HEK293T (cell line): ENCODE measurements at regions not wholly inside any gene's neighbourhood (a gene's known extent, or its start where the extent isn't known, plus 50 kb on each side); places are given as distances from the start of the nearest gene placed in this dataset.
"Not testable (repeated sequence)": the region's sequence is repeated elsewhere in the genome, so short reads cannot be mapped to it uniquely, and the experiment has no call there.

ENCODE experiments used
- CTCF ChIA-PET: fragments of 350-600 bp; formaldehyde crosslinking; extraction: SDS; loops from one replicate; lab custom pipeline; 2021; ENCODE audit warnings: antibody characterized with exemption, inconsistent platforms; lab: Yijun Ruan, JAX
- POLR2A ChIA-PET: fragments of 350-600 bp; formaldehyde crosslinking; extraction: SDS; loops from one replicate; lab custom pipeline; 2020; ENCODE audit warnings: antibody characterized with exemption, inconsistent platforms; lab: Yijun Ruan, JAX
- DNase-seq: peaks from one replicate; pipeline ENCODE4 v3.0.0; 2012; ENCODE audit warnings: mixed read lengths; ENCODE audit errors: extremely low spot score
- ARNT ChIP-seq: fragments of 450-650 bp; IDR thresholded peaks from 2 replicates; pipeline ENCODE4 v1.6.1; 2017; ENCODE audit warnings: mild to moderate bottlenecking
- BHLHE40 ChIP-seq: fragments of 450-650 bp; IDR thresholded peaks from 2 replicates; pipeline ENCODE4 v1.6.1; 2016; ENCODE audit warnings: mild to moderate bottlenecking, moderate library complexity, borderline replicate concordance
- CTBP1 ChIP-seq: fragments of 450-650 bp; IDR thresholded peaks from 2 replicates; pipeline ENCODE4 v1.6.1; 2016; ENCODE audit warnings: borderline replicate concordance
- ELF4 ChIP-seq: fragments of 450-650 bp; IDR thresholded peaks from 2 replicates; pipeline ENCODE4 v1.6.1; 2017; ENCODE audit warnings: antibody characterized with exemption
- FOXA1 ChIP-seq: fragments of 450-650 bp; IDR thresholded peaks from 2 replicates; pipeline ENCODE4 v1.6.1; 2016; ENCODE audit warnings: mild to moderate bottlenecking
- FOXK2 ChIP-seq: fragments of 450-650 bp; IDR thresholded peaks from 2 replicates; pipeline ENCODE4 v1.6.1; 2016; ENCODE audit warnings: mild to moderate bottlenecking
- FOXM1 ChIP-seq: fragments of 450-650 bp; IDR thresholded peaks from 2 replicates; pipeline ENCODE4 v1.6.1; 2017; ENCODE audit warnings: mild to moderate bottlenecking, borderline replicate concordance
- HDGF ChIP-seq: fragments of 450-650 bp; IDR thresholded peaks from 2 replicates; pipeline ENCODE4 v1.6.1; 2017; ENCODE audit warnings: antibody characterized with exemption, borderline replicate concordance
- L3MBTL2 ChIP-seq: fragments of 450-650 bp; conservative IDR thresholded peaks from 2 replicates; pipeline ENCODE4 v1.6.1; 2016; ENCODE audit warnings: mild to moderate bottlenecking
- LEF1 ChIP-seq: fragments of 450-650 bp; IDR thresholded peaks from 2 replicates; pipeline ENCODE4 v1.6.1; 2017; ENCODE audit warnings: mild to moderate bottlenecking, borderline replicate concordance
- NFRKB ChIP-seq: fragments of 450-650 bp; IDR thresholded peaks from 2 replicates; pipeline ENCODE4 v1.6.1; 2016; ENCODE audit warnings: mild to moderate bottlenecking, moderate library complexity
- PKNOX1 ChIP-seq: fragments of 450-650 bp; IDR thresholded peaks from 2 replicates; pipeline ENCODE4 v1.6.1; 2016
- SP1 ChIP-seq: fragments of 450-650 bp; IDR thresholded peaks from 2 replicates; pipeline ENCODE4 v1.6.1; 2017
- SUZ12 ChIP-seq: fragments of 450-650 bp; IDR thresholded peaks from 2 replicates; pipeline ENCODE4 v1.6.1; 2016; ENCODE audit warnings: mild to moderate bottlenecking
- TARDBP ChIP-seq: fragments of 450-650 bp; IDR thresholded peaks from 2 replicates; pipeline ENCODE4 v1.6.1; 2016
- ZNF384 ChIP-seq: fragments of 450-650 bp; IDR thresholded peaks from 2 replicates; pipeline ENCODE4 v1.6.1; 2016

GRCh38 chr5:154702477-154702876 lies 52.7 kb upstream of the LARP1 start:
- TF ChIP-seq NFRKB (no peak), FOXA1 (no peak), L3MBTL2 (no peak), HDGF (no peak)
- ChIA-PET POLR2A (no interaction called here), CTCF (no interaction called here)
- DNase-seq = no peak

- CTCF ChIA-PET, POLR2A ChIA-PET, DNase-seq: not testable (repeated sequence)
These were observed 53.5 kb upstream of the LARP1 start for GRCh38 chr5:154701725-154702124.

- ChIA-PET POLR2A (no interaction called here), CTCF (no interaction called here)
- DNase-seq = no peak
- TF ChIP-seq ARNT (no peak), ZNF384 (no peak), TARDBP (no peak), BHLHE40 (no peak), CTBP1 (no peak), FOXK2 (no peak), LEF1 (no peak), SUZ12 (no peak), ELF4 (no peak), SP1 (no peak), FOXM1 (no peak), L3MBTL2 (no peak), PKNOX1 (no peak), HDGF (no peak)
These were observed 54.0 kb upstream of the LARP1 start for GRCh38 chr5:154701181-154701580.

GRCh38 chr5:154700289-154700928 lies 54.8 kb upstream of the LARP1 start:
- CTCF ChIA-PET, DNase-seq, POLR2A ChIA-PET: not testable (repeated sequence)

GRCh38 chr5:154698763-154699162 lies 56.4 kb upstream of the LARP1 start:
- POLR2A ChIA-PET = no interaction called here
- CTCF ChIA-PET = no interaction called here
- no peak for TF ChIP-seq FOXK2
- no peak for TF ChIP-seq ELF4
- TF ChIP-seq FOXM1 = no peak
- no peak for TF ChIP-seq SP1
- no peak for TF ChIP-seq HDGF
- no peak for TF ChIP-seq BHLHE40
- no peak for TF ChIP-seq PKNOX1
- TF ChIP-seq L3MBTL2 = no peak
- no peak for TF ChIP-seq ARNT
- no peak for TF ChIP-seq LEF1
- TF ChIP-seq SUZ12 = no peak
- no peak for TF ChIP-seq CTBP1
- no peak for TF ChIP-seq FOXA1
- no peak for TF ChIP-seq ZNF384
- no peak for TF ChIP-seq TARDBP
- DNase-seq = no peak

GRCh38 chr5:154697371-154697770 lies 57.8 kb upstream of the LARP1 start:
- ChIA-PET POLR2A (no interaction called here), CTCF (no interaction called here)
- DNase-seq = no peak
- TF ChIP-seq FOXM1 (no peak), FOXA1 (no peak), ARNT (no peak), SUZ12 (no peak), CTBP1 (no peak), PKNOX1 (no peak), LEF1 (no peak), HDGF (no peak), FOXK2 (no peak), BHLHE40 (no peak), L3MBTL2 (no peak), ZNF384 (no peak), NFRKB (no peak), ELF4 (no peak), SP1 (no peak), TARDBP (no peak)

- no peak for DNase-seq
- no peak for TF ChIP-seq PKNOX1
- TF ChIP-seq TARDBP = no peak
- TF ChIP-seq SP1 = no peak
- no peak for TF ChIP-seq FOXA1
- no peak for TF ChIP-seq HDGF
- no peak for TF ChIP-seq BHLHE40
- TF ChIP-seq ELF4 = no peak
- TF ChIP-seq L3MBTL2 = no peak
- TF ChIP-seq ZNF384 = no peak
- TF ChIP-seq ARNT = no peak
- no peak for TF ChIP-seq SUZ12
- no peak for TF ChIP-seq NFRKB
- TF ChIP-seq FOXM1 = no peak
- TF ChIP-seq CTBP1 = no peak
- CTCF ChIA-PET = no interaction called here
- POLR2A ChIA-PET = no interaction called here
These were observed 58.3 kb upstream of the LARP1 start for GRCh38 chr5:154696891-154697290.
